K562 (cell line): ENCODE measurements at regions not wholly inside any gene's neighbourhood (a gene's known extent, or its start where the extent isn't known, plus 50 kb on each side); places are given as distances from the start of the nearest gene placed in this dataset.

ENCODE experiments used
- ATAC-seq: fragments of 200-7000 bp; cut with Tn5 transposase; 3 replicates; pipeline ENCODE4 v1.9.1; 2020; ENCODE audit warnings: moderate library complexity
- BruUV-seq: library from RNA; stranded (reverse); fragments of 400-500 nt; replicated peaks from 2 replicates; lab custom pipeline; 2021; lab: Mats Ljungman, UMichigan
- CTCF ChIA-PET: fragments of 300-600 bp; formaldehyde crosslinking; extraction: SDS; loops from one replicate; lab custom pipeline; 2021; ENCODE audit warnings: low intra/inter-chr PET ratio; lab: Yijun Ruan, JAX
- POLR2A ChIA-PET: fragments of 300-600, 350-650 bp; sonication (Branson Sonifier 250); formaldehyde crosslinking; extraction: SDS; loops from one replicate; lab custom pipeline; 2021; ENCODE audit warnings: antibody characterized with exemption, inconsistent platforms; lab: Yijun Ruan, JAX
- DNase-seq, 4 experiments: peaks; one replicate each; pipeline versions ENCODE4 v3.0.0 to v3.0.0-alpha.2; 2011 to 2018; ENCODE audit warnings: low spot score in 3 of 4, mixed read lengths in 3 of 4; ENCODE audit errors: extremely low read depth in 1 of 4
- FAIRE-seq: peaks from 2 replicates; lab custom pipeline; 2011; peaks lifted over from hg19 to GRCh38; lab: Jason Lieb, UNC
- H2AFZ ChIP-seq: 2 replicates; pipeline ENCODE4 v1.6.0; 2011; ENCODE audit warnings: low read depth, low read length, control low read depth, inconsistent platforms
- H3K27ac ChIP-seq: fragments of 200-600 bp; 3 replicates; pipeline ENCODE4 v1.8.0; 2011; ENCODE audit warnings: low read depth, mild to moderate bottlenecking, control low read depth, inconsistent platforms, low read length, moderate library complexity, mixed read lengths; ENCODE audit errors: extremely low read depth
- H3K27me3 ChIP-seq, 2 experiments: fragments of 300-600 bp in 1 of 2; 2 replicates in 1 of 2; 3 replicates in 1 of 2; pipeline versions ENCODE4 v1.6.0 to v1.8.0; 2011; ENCODE audit warnings: inconsistent platforms in 2 of 2, low read length in 2 of 2, mild to moderate bottlenecking in 1 of 2, mixed read lengths in 1 of 2, moderate library complexity in 1 of 2; ENCODE audit not compliant: control insufficient read depth in 2 of 2, insufficient read depth in 2 of 2
- H3K36me3 ChIP-seq: fragments of 300-600 bp; 3 replicates; pipeline ENCODE4 v1.8.0; 2011; ENCODE audit warnings: mild to moderate bottlenecking, low read length, inconsistent platforms; ENCODE audit not compliant: control insufficient read depth, insufficient read depth
- H3K4me1 ChIP-seq, 2 experiments: fragments of 200-600 bp in 1 of 2; replicated peaks in 1 of 2; 2 replicates in 1 of 2; 3 replicates in 1 of 2; pipeline versions ENCODE4 v1.5.1 to v1.8.0; 2011; ENCODE audit warnings: inconsistent platforms in 2 of 2, low read length in 2 of 2, mild to moderate bottlenecking in 1 of 2, mixed read lengths in 1 of 2, moderate library complexity in 1 of 2; ENCODE audit not compliant: control insufficient read depth in 2 of 2, insufficient read depth in 2 of 2
- H3K4me2 ChIP-seq: 2 replicates; pipeline ENCODE4 v1.6.1; 2011; ENCODE audit warnings: low read length, control low read depth, inconsistent platforms, mixed read lengths; ENCODE audit not compliant: insufficient read depth
- H3K4me3 ChIP-seq: fragments of 200-600 bp; sonication (generic), shearing (Covaris generic); 2 replicates; pipeline ENCODE4 v1.5.1; 2016; ENCODE audit warnings: control low read depth, inconsistent platforms
- H3K79me2 ChIP-seq: fragments of 200-600 bp; 3 replicates; pipeline ENCODE4 v1.8.0; 2011; ENCODE audit warnings: low read length, inconsistent platforms; ENCODE audit not compliant: control insufficient read depth, insufficient read depth
- H3K9ac ChIP-seq, 2 experiments: 2 replicates each; pipeline versions ENCODE4 v1.6.0 to v1.6.1; 2011; ENCODE audit warnings: low read depth in 2 of 2, low read length in 2 of 2, control low read depth in 1 of 2, inconsistent platforms in 1 of 2, mild to moderate bottlenecking in 1 of 2, mixed read lengths in 1 of 2; ENCODE audit not compliant: insufficient read depth in 1 of 2
- H3K9me1 ChIP-seq: one replicate; pipeline ENCODE4 v1.6.0; 2011; ENCODE audit warnings: inconsistent platforms, mild to moderate bottlenecking, low read length, moderate library complexity; ENCODE audit not compliant: control insufficient read depth, insufficient read depth
- H3K9me3 ChIP-seq: replicated peaks from 2 replicates; pipeline ENCODE4 v1.5.1; 2011; ENCODE audit warnings: low read depth, low read length, inconsistent platforms; ENCODE audit not compliant: control insufficient read depth, insufficient read depth
- H4K20me1 ChIP-seq: replicated peaks from 2 replicates; pipeline ENCODE4 v1.6.1; 2011; ENCODE audit warnings: low read length, inconsistent platforms, mixed read lengths; ENCODE audit not compliant: control insufficient read depth, insufficient read depth
- BRF1 ChIP-seq: IDR thresholded peaks from 3 replicates; pipeline ENCODE4 v1.6.1; 2011; ENCODE audit warnings: borderline replicate concordance, mild to moderate bottlenecking; ENCODE audit not compliant: insufficient read length; ENCODE audit errors: extremely low read depth
- HIVEP1 ChIP-seq: fragments of 250-450 bp; sonication (Bioruptor Pico); IDR thresholded peaks from 2 replicates; pipeline ENCODE4 v1.4.0; 2020; ENCODE audit warnings: mild to moderate bottlenecking
- HOXB6 ChIP-seq: fragments of 250-450 bp; sonication (Bioruptor Pico); IDR thresholded peaks from 2 replicates; pipeline ENCODE4 v1.5.1; 2022; ENCODE audit warnings: mild to moderate bottlenecking, borderline replicate concordance
- IFI16 ChIP-seq: fragments of 250-450 bp; sonication (Bioruptor Pico); IDR thresholded peaks from 2 replicates; pipeline ENCODE4 v2.1.2; 2022; ENCODE audit warnings: mild to moderate bottlenecking, inconsistent platforms
- MYNN ChIP-seq, 2 experiments: sonication (generic); formaldehyde crosslinking in 1 of 2; IDR thresholded peaks; 2 replicates each; pipeline versions ENCODE4 v1.5.0 to v1.6.1; 2016 to 2020; ENCODE audit warnings: antibody characterized with exemption in 1 of 2, missing genetic modification reagents in 1 of 2
- PURB ChIP-seq: sonication (generic); formaldehyde crosslinking; IDR thresholded peaks from 2 replicates; pipeline ENCODE4 v1.9.0; 2021; ENCODE audit warnings: low read depth, mild to moderate bottlenecking, missing genetic modification reagents
- RBM22 ChIP-seq: fragments of 200-400 bp; formaldehyde crosslinking; IDR thresholded peaks from 2 replicates; pipeline ENCODE4 v1.6.1; 2018; ENCODE audit warnings: low read length, low read depth; ENCODE audit not compliant: poor library complexity, severe bottlenecking
- RFX5 ChIP-seq: IDR thresholded peaks from 2 replicates; pipeline ENCODE4 v1.6.1; 2011; ENCODE audit warnings: low read depth, mild to moderate bottlenecking, improper control_type of control experiment, low read length
- SAFB2 ChIP-seq: fragments of 200-400 bp; formaldehyde crosslinking; IDR thresholded peaks from 2 replicates; pipeline ENCODE4 v1.6.1; 2018; ENCODE audit warnings: borderline replicate concordance, low read length, low read depth, moderate library complexity; ENCODE audit not compliant: severe bottlenecking
- SLC30A9 ChIP-seq: fragments of 250-450 bp; sonication (Bioruptor Pico); IDR thresholded peaks from 2 replicates; pipeline ENCODE4 v1.8.0; 2022; ENCODE audit warnings: mild to moderate bottlenecking, moderate library complexity
- SMAD4 ChIP-seq: fragments of 250-450 bp; sonication (Bioruptor Pico); conservative IDR thresholded peaks from 2 replicates; pipeline ENCODE4 v1.8.0; 2021; ENCODE audit warnings: inconsistent platforms, mild to moderate bottlenecking, moderate library complexity
- SRSF1 ChIP-seq: fragments of 200-400 bp; formaldehyde crosslinking; IDR thresholded peaks from 2 replicates; pipeline ENCODE4 v1.6.1; 2017; ENCODE audit warnings: mild to moderate bottlenecking, low read depth, low read length, moderate library complexity
- TAF1 ChIP-seq: IDR thresholded peaks from 2 replicates; pipeline ENCODE4 v1.6.1; 2011; ENCODE audit warnings: mild to moderate bottlenecking, low read length, moderate library complexity; ENCODE audit not compliant: insufficient read depth, control insufficient read depth, severe bottlenecking; ENCODE audit errors: extremely low read depth
- TAF7 ChIP-seq: fragments of 450-650 bp; IDR thresholded peaks from 2 replicates; pipeline ENCODE4 v1.6.1; 2016; ENCODE audit warnings: missing genetic modification characterization, missing compliant biosample characterization
- ZNF239 ChIP-seq: fragments of 250-450 bp; sonication (Bioruptor Pico); IDR thresholded peaks from 2 replicates; pipeline ENCODE4 v1.4.0; 2020; ENCODE audit warnings: mild to moderate bottlenecking
- ZNF384 ChIP-seq: IDR thresholded peaks from 2 replicates; pipeline ENCODE4 v1.6.1; 2012; ENCODE audit warnings: low read depth, low read length, improper control_type of control experiment
- ZNF507 ChIP-seq: conservative IDR thresholded peaks from 2 replicates; pipeline ENCODE4 v1.6.1; 2017; ENCODE audit warnings: missing genetic modification characterization, missing compliant biosample characterization
- ZNF586 ChIP-seq: fragments of 450-650 bp; formaldehyde crosslinking; conservative IDR thresholded peaks from 2 replicates; pipeline ENCODE4 v1.4.0; 2020; ENCODE audit warnings: mild to moderate bottlenecking, moderate library complexity
- ZNF79 ChIP-seq: fragments of 250-450 bp; sonication (Bioruptor Pico); IDR thresholded peaks from 2 replicates; pipeline ENCODE4 v1.4.0; 2020; ENCODE audit warnings: low read depth, mild to moderate bottlenecking, moderate library complexity
- WGBS: fragments of 100-300 bp; shearing (Covaris generic); methylation state at CpG from one replicate; pipeline ENCODE4 v1.1.6; 2016; ENCODE audit warnings: low coverage, mixed read lengths; ENCODE audit not compliant: insufficient coverage; ENCODE audit errors: missing lambda C conversion rate; 5-methylcytosine and 5-hydroxymethylcytosine counted together
- in situ Hi-C: fragments of 300-500 bp; cut with MboI; formaldehyde crosslinking; loops from 4 replicates; pipeline ENCODE4 v1.15.0; 2018; ENCODE audit warnings: inconsistent platforms, mixed read lengths
- intact Hi-C: fragments of 100-400 bp; cut with micrococcal nuclease; formaldehyde crosslinking; loops from 2 replicates; pipeline ENCODE4 v1.14.2; 2022
- TF ChIP-seq, protein P1 (sequence below): sonication (generic); formaldehyde crosslinking; IDR thresholded peaks from 2 replicates; pipeline ENCODE4 v1.8.0; 2022; ENCODE audit warnings: missing genetic modification reagents, mild to moderate bottlenecking, moderate library complexity, borderline replicate concordance

DNA sequence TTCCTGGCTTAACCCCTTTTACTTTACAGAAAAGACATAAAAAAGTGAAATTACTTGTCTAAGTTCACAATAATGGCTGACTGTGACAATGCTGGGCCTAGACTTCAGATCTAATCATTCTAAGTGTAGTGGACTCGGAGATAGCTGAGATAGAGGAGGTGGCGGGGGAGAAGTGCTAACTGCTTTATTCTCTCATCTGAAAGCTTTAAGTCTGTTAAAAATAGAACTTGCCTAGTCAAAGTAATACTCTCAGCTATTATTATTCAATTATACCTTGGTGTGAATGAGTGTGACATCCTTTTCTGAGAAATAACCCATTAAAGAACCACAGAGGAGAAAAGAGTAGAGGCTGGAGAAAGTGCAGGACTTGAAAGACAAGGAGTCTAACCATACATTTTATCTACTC, 96.1 kb upstream of the OLIG2 start:
- no peak overlapping the region for H2AFZ ChIP-seq
- H3K36me3 ChIP-seq = no peaks in the 10 kb centered on the region
- WGBS = 3% methylated on average over 2 of the region's 2 CpGs
- peaks cover 0 to 7% of the 10 kb centered on the region in 2 experiments; a peak in 3 of 5 replicates for H3K4me1 ChIP-seq
- no peaks in the 10 kb centered on the region for H3K9me3 ChIP-seq
- no peak overlapping the region for H3K4me2 ChIP-seq
- CTCF ChIA-PET = interaction anchor here (0.8 kb wide), 1 partner anchor 516 kb away, joined by 5 read pairs; no protein-coding TSS in a partner anchor
- no TSS peak for BruUV-seq
- H3K79me2 ChIP-seq = no peaks in the 10 kb centered on the region
- POLR2A ChIA-PET = no interaction called here
- intact Hi-C loops (no loop called here), in situ Hi-C loops (loop anchor here (10.0 kb wide), 1 partner anchor 515 kb away; no protein-coding TSS in a partner anchor)
- H3K27me3 ChIP-seq = peaks cover 15 to 26% of the 10 kb centered on the region in 2 experiments
- H3K4me3 ChIP-seq = no peak overlapping the region
- H4K20me1 ChIP-seq = 0 out of 2 replicates have a peak, but pooled peaks cover 2% of the 10 kb centered on the region
- FAIRE-seq = no peak
- H3K9ac ChIP-seq = no peak overlapping the region
- no peak overlapping the region for H3K27ac ChIP-seq
- no peaks in the 10 kb centered on the region for H3K9me1 ChIP-seq
- ATAC-seq = no peak
- no peak for TF ChIP-seq MYNN (IDR thresholded peaks at IDR 0.05)
- no peak for TF ChIP-seq MYNN (CRISPR knock-in tag; IDR thresholded peaks at IDR 0.05)
- TF ChIP-seq SRSF1 = no peak
- no peak for TF ChIP-seq TAF1
- no peak for TF ChIP-seq BRF1
- no peak for TF ChIP-seq SLC30A9
- TF ChIP-seq, protein P1, sequence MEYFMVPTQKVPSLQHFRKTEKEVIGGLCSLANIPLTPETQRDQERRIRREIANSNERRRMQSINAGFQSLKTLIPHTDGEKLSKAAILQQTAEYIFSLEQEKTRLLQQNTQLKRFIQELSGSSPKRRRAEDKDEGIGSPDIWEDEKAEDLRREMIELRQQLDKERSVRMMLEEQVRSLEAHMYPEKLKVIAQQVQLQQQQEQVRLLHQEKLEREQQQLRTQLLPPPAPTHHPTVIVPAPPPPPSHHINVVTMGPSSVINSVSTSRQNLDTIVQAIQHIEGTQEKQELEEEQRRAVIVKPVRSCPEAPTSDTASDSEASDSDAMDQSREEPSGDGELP (CRISPR knock-in tag) = no peak
- no peak for TF ChIP-seq ZNF507 (tag)
- no peak for TF ChIP-seq SMAD4
- no peak for TF ChIP-seq PURB (CRISPR knock-in tag)
- no peak for TF ChIP-seq RBM22
- TF ChIP-seq ZNF586 (CRISPR knock-in tag) = no peak
- no peak for TF ChIP-seq ZNF239
- no peak for TF ChIP-seq IFI16 (CRISPR knock-in tag)
- TF ChIP-seq RFX5 = no peak
- TF ChIP-seq HOXB6 (CRISPR knock-in tag) = no peak
- TF ChIP-seq SAFB2 = no peak
- no peak for TF ChIP-seq ZNF384
- no peak for TF ChIP-seq TAF7 (tag)
- TF ChIP-seq ZNF79 = no peak
- no peak for TF ChIP-seq HIVEP1 (CRISPR knock-in tag)
- DNase-seq = no peak
